ENCODE measurements at regions not wholly inside any gene's neighbourhood (a gene's known extent, or its start where the extent isn't known, plus 50 kb on each side); places are given as distances from the start of the nearest gene placed in this dataset.

GRCh38 chr5:159780246-159780645, 136.0 kb upstream of the ADRA1B start:
- DNase-seq (ENCODE audit: low read depth), result no peak
- no peak overlapping the region for H3K4me3 ChIP-seq (ENCODE audit: low read depth, low read length)
- no peak for TF ChIP-seq CTCF (IDR thresholded peaks at IDR 0.05; ENCODE audit: insufficient read depth, low read depth, low read length, missing control alignments)

GRCh38 chr5:159781626-159782157, 134.6 kb upstream of the ADRA1B start:
- DNase-seq (ENCODE audit: low read depth), result no peak
- no peak overlapping the region for H3K4me3 ChIP-seq (ENCODE audit: low read depth, low read length)
- no peak for TF ChIP-seq CTCF (IDR thresholded peaks at IDR 0.05; ENCODE audit: insufficient read depth, low read depth, low read length, missing control alignments)

- no peak for TF ChIP-seq CTCF (IDR thresholded peaks at IDR 0.05; ENCODE audit: insufficient read depth, low read depth, low read length, missing control alignments)
These were observed 133.9 kb upstream of the ADRA1B start for GRCh38 chr5:159782197-159782994.

GRCh38 chr5:159782995-159783300, 133.3 kb upstream of the ADRA1B start:
- no peak for TF ChIP-seq CTCF (IDR thresholded peaks at IDR 0.05; ENCODE audit: insufficient read depth, low read depth, low read length, missing control alignments)
- DNase-seq (ENCODE audit: low read depth), result no peak
- no peak overlapping the region for H3K4me3 ChIP-seq (ENCODE audit: low read depth, low read length)

More at GRCh38 chr5:159782197-159782994, 133.9 kb upstream of the ADRA1B start:
- no peak overlapping the region for H3K4me3 ChIP-seq (ENCODE audit: low read depth, low read length)
- no peak for DNase-seq (ENCODE audit: low read depth)

GRCh38 chr5:159783726-159784247, 132.5 kb upstream of the ADRA1B start:
- TF ChIP-seq CTCF (IDR thresholded peaks at IDR 0.05; ENCODE audit: insufficient read depth, low read depth, low read length, missing control alignments), result no peak
- DNase-seq (ENCODE audit: low read depth), result no peak
- no peak overlapping the region for H3K4me3 ChIP-seq (ENCODE audit: low read depth, low read length)

GRCh38 chr5:159784993-159785392, 131.3 kb upstream of the ADRA1B start:
- no peak for TF ChIP-seq CTCF (IDR thresholded peaks at IDR 0.05; ENCODE audit: insufficient read depth, low read depth, low read length, missing control alignments)
- no peak overlapping the region for H3K4me3 ChIP-seq (ENCODE audit: low read depth, low read length)
- no peak for DNase-seq (ENCODE audit: low read depth)

All from GM12865 (cell line).